B cell (primary cell): ENCODE measurements at regions not wholly inside any gene's neighbourhood (a gene's known extent, or its start where the extent isn't known, plus 50 kb on each side); places are given as distances from the start of the nearest gene placed in this dataset.

ENCODE experiments used
- ATAC-seq: fragments of 200-7000 bp; cut with Tn5 transposase; one replicate; pipeline ENCODE4 v1.10.0; 2021; ENCODE audit warnings: low read depth, mild to moderate bottlenecking, moderate number of reproducible peaks, moderate library complexity
- CTCF ChIA-PET: fragments of 350-600 bp; sonication (Branson Sonifier 250); formaldehyde crosslinking; loops from one replicate; lab custom pipeline; 2021; ENCODE audit warnings: antibody characterized with exemption, inconsistent platforms; lab: Charles Lee
- POLR2A ChIA-PET: fragments of 350-600 bp; sonication (Branson Sonifier 250); formaldehyde crosslinking; loops from one replicate; lab custom pipeline; 2021; ENCODE audit warnings: antibody characterized with exemption; lab: Charles Lee
- DNase-seq: peaks from one replicate; pipeline ENCODE4 v3.0.0; 2013
- H2AFZ ChIP-seq: 2 replicates; pipeline ENCODE4 v1.6.1; 2012; ENCODE audit warnings: mild to moderate bottlenecking, low read depth, low read length; ENCODE audit not compliant: insufficient read depth, poor library complexity, severe bottlenecking
- H3K27ac ChIP-seq, 2 donors: 1 replicate in 1 of 2; 2 replicates in 1 of 2; pipeline ENCODE4 v1.5.1; 2012 to 2013; ENCODE audit warnings: low read length in 2 of 2, mild to moderate bottlenecking in 2 of 2, moderate library complexity in 1 of 2
- H3K27me3 ChIP-seq, 4 experiments: fragments of 200-600 bp in 1 of 4; sonication (generic) in 1 of 4; replicated peaks in 1 of 4; 1 replicate in 2 of 4; 2 replicates in 2 of 4; pipeline versions ENCODE4 v1.6.1 to v1.7.0; 2013 to 2016; ENCODE audit warnings: low read length in 3 of 4, mild to moderate bottlenecking in 2 of 4, mixed read lengths in 1 of 4, moderate library complexity in 1 of 4; ENCODE audit not compliant: insufficient read depth in 4 of 4, control insufficient read depth in 3 of 4; ENCODE audit errors: control extremely low read depth in 1 of 4
- H3K36me3 ChIP-seq, 2 experiments: replicated peaks in 1 of 2; 1 replicate in 1 of 2; 2 replicates in 1 of 2; pipeline versions ENCODE4 v1.6.1 to v1.7.1; 2013; ENCODE audit warnings: low read length in 1 of 2; ENCODE audit not compliant: insufficient read depth in 2 of 2, control insufficient read depth in 1 of 2; ENCODE audit errors: control extremely low read depth in 1 of 2, extremely low read depth in 1 of 2
- H3K4me1 ChIP-seq, 2 donors: fragments of 200-600 bp in 1 of 2; sonication (generic) in 1 of 2; 1 replicate in 1 of 2; 2 replicates in 1 of 2; pipeline versions ENCODE4 v1.5.1 to v1.6.1; 2013 to 2017; ENCODE audit warnings: low read length in 2 of 2; ENCODE audit not compliant: control insufficient read depth in 2 of 2, insufficient read depth in 2 of 2
- H3K4me2 ChIP-seq: replicated peaks from 2 replicates; pipeline ENCODE3; 2012; ENCODE audit warnings: mild to moderate bottlenecking, low read depth, low read length; ENCODE audit not compliant: poor library complexity, severe bottlenecking
- H3K4me3 ChIP-seq, 5 experiments: fragments of 200-600 bp in 1 of 5; sonication (generic) in 1 of 5; 1 replicate in 3 of 5; 2 replicates in 2 of 5; pipeline versions ENCODE4 v1.5.1 to v1.7.0; 2011 to 2016; ENCODE audit warnings: low read length in 4 of 5, mild to moderate bottlenecking in 4 of 5, low read depth in 2 of 5, control low read depth in 1 of 5, moderate library complexity in 1 of 5; ENCODE audit not compliant: insufficient read depth in 1 of 5; ENCODE audit errors: control extremely low read depth in 1 of 5, extremely low read depth in 1 of 5
- H3K79me2 ChIP-seq: fragments of 200-600 bp; sonication (generic); one replicate; pipeline ENCODE4 v1.6.0; 2016; ENCODE audit warnings: low read length; ENCODE audit not compliant: control insufficient read depth, insufficient read depth
- H3K9ac ChIP-seq: fragments of 200-600 bp; sonication (generic); 2 replicates; pipeline ENCODE4 v1.6.1; 2017; ENCODE audit warnings: mild to moderate bottlenecking, low read length, moderate library complexity
- H3K9me3 ChIP-seq, 3 donors: one replicate each; pipeline versions ENCODE4 v1.6.1 to v1.7.1; 2013; ENCODE audit warnings: low read length in 2 of 3; ENCODE audit not compliant: control insufficient read depth in 2 of 3, insufficient read depth in 1 of 3; ENCODE audit errors: control extremely low read depth in 1 of 3
- H4K20me1 ChIP-seq: 2 replicates; pipeline ENCODE4 v1.6.0; 2012; ENCODE audit warnings: mild to moderate bottlenecking, low read length; ENCODE audit not compliant: insufficient read depth, control insufficient read depth, poor library complexity, severe bottlenecking
- H3K27ac Mint-ChIP-seq: one replicate; pipeline ENCODE4 v1.8.0; 2021; ENCODE audit warnings: mixed read lengths
- H3K27me3 Mint-ChIP-seq: one replicate; pipeline ENCODE4 v1.8.0; 2021; ENCODE audit warnings: mixed read lengths
- H3K4me1 Mint-ChIP-seq: one replicate; pipeline ENCODE4 v1.8.0; 2021; ENCODE audit warnings: mixed read lengths
- H3K4me3 Mint-ChIP-seq: one replicate; pipeline ENCODE4 v1.8.0; 2021; ENCODE audit warnings: mixed read lengths
- H3K9me3 Mint-ChIP-seq: one replicate; pipeline ENCODE4 v1.8.0; 2022; ENCODE audit warnings: mixed read lengths; ENCODE audit not compliant: insufficient read depth
- EZH2 ChIP-seq: IDR thresholded peaks from 2 replicates; pipeline ENCODE4 v1.6.1; 2012; ENCODE audit warnings: borderline replicate concordance, low read depth, mild to moderate bottlenecking, moderate library complexity, low read length; ENCODE audit not compliant: insufficient read depth, poor library complexity, severe bottlenecking
- WGBS: methylation state at CpG from one replicate; pipeline ENCODE4 v1.1.5; 2013; ENCODE audit warnings: missing lambda C conversion rate; ENCODE audit not compliant: insufficient coverage; 5-methylcytosine and 5-hydroxymethylcytosine counted together
- intact Hi-C: fragments of 100-400 bp; cut with micrococcal nuclease; formaldehyde crosslinking; loops from one replicate; pipeline ENCODE4 v1.10.0; 2022
- TF ChIP-seq, protein P1 (sequence below): fragments of 200-600 bp; IDR thresholded peaks from one replicate; pipeline ENCODE4 v1.8.0; 2022; ENCODE audit warnings: antibody characterized with exemption, mild to moderate bottlenecking

DNA sequence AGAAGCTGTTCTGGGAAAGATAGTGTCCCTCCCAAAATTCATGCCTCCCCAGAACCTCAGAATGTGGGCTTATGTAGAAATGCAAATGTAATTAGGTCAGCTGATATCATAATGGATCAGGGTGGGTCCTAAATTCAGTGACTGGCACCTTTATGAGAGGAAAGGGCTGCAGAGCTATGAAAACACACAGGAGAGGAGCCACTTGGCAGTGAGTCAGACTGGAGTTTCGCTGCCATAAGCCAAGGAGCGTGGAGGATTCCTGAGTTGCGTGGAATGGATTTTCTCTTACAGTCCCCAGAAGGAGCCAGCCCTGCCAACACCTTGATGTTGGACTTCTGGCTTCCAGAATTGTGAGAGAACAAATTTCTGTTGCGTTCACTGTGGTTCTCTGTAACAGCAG, 249.8 kb upstream of the PMEPA1 start:
- H3K27ac Mint-ChIP-seq = no peak overlapping the region
- no peak overlapping the region for H3K9ac ChIP-seq
- no peak overlapping the region for H3K4me2 ChIP-seq
- ChIA-PET POLR2A (no interaction called here), CTCF (no interaction called here)
- H3K9me3 Mint-ChIP-seq = no peaks in the 10 kb centered on the region
- no peak overlapping the region for H3K4me3 ChIP-seq
- peaks cover 27% of the 10 kb centered on the region for H3K27me3 Mint-ChIP-seq
- H3K79me2 ChIP-seq = no peaks in the 10 kb centered on the region
- no peaks in the 10 kb centered on the region for H4K20me1 ChIP-seq
- H2AFZ ChIP-seq = no peak overlapping the region
- DNase-seq = no peak
- no peaks in the 10 kb centered on the region for H3K4me1 Mint-ChIP-seq
- no peaks in the 10 kb centered on the region for H3K9me3 ChIP-seq
- WGBS = 94% methylated on average over 4 of the region's 4 CpGs
- H3K36me3 ChIP-seq = no peaks in the 10 kb centered on the region
- no peak overlapping the region for H3K4me3 Mint-ChIP-seq
- no peaks in the 10 kb centered on the region for H3K4me1 ChIP-seq
- TF ChIP-seq EZH2 = no peak
- TF ChIP-seq, protein P1, sequence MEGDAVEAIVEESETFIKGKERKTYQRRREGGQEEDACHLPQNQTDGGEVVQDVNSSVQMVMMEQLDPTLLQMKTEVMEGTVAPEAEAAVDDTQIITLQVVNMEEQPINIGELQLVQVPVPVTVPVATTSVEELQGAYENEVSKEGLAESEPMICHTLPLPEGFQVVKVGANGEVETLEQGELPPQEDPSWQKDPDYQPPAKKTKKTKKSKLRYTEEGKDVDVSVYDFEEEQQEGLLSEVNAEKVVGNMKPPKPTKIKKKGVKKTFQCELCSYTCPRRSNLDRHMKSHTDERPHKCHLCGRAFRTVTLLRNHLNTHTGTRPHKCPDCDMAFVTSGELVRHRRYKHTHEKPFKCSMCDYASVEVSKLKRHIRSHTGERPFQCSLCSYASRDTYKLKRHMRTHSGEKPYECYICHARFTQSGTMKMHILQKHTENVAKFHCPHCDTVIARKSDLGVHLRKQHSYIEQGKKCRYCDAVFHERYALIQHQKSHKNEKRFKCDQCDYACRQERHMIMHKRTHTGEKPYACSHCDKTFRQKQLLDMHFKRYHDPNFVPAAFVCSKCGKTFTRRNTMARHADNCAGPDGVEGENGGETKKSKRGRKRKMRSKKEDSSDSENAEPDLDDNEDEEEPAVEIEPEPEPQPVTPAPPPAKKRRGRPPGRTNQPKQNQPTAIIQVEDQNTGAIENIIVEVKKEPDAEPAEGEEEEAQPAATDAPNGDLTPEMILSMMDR = no peak
- no peak for ATAC-seq
- no peak overlapping the region for H3K27ac ChIP-seq
- H3K27me3 ChIP-seq = peaks cover 0 to 9% (median 0%) of the 10 kb centered on the region in 4 experiments
- intact Hi-C loops = no loop called here

DNA sequence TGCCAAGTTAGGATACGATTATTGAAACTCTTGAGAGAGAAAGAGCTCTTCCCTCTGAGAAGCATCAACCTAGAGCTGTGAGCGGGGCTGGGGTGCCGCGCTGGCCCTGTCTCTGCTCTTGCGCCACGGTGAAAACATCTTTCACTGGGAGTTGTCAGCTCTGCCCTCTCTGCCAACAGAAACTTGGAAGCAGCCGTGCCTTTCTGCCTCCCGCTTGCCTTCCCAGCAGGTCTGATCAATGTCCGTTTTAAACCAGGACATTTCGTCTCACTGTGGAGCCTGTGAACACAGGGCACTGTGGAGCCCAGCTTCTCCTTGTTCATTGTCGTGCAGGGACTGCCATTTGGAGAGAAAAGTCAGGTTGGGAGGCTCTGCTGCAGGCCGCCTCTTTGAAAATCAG, 249.2 kb upstream of the PMEPA1 start:
- Histone ChIP-seq H3K4me2 (no peak overlapping the region), H3K27me3 (peaks cover 0 to 11% (median 0%) of the 10 kb centered on the region in 4 experiments), H3K79me2 (no peaks in the 10 kb centered on the region), H3K9me3 (no peaks in the 10 kb centered on the region), H3K4me3 (no peak overlapping the region), H3K9ac (no peak overlapping the region), H3K36me3 (no peaks in the 10 kb centered on the region), H3K4me1 (no peaks in the 10 kb centered on the region), H3K27ac (no peak overlapping the region), H4K20me1 (no peaks in the 10 kb centered on the region), H2AFZ (no peak overlapping the region)
- DNase-seq (no peak), ATAC-seq (no peak)
- Mint-ChIP-seq H3K27me3 (peaks cover 22% of the 10 kb centered on the region), H3K4me3 (no peak overlapping the region), H3K4me1 (no peaks in the 10 kb centered on the region), H3K9me3 (no peaks in the 10 kb centered on the region), H3K27ac (no peak overlapping the region)
- WGBS = 92% methylated on average over 12 of the region's 12 CpGs
- ChIA-PET CTCF (no interaction called here), POLR2A (no interaction called here)
- intact Hi-C loops = no loop called here
- TF ChIP-seq, protein P1 = no peak
- no peak for TF ChIP-seq EZH2
